Fibroblast of peridontal ligament (primary cell): ENCODE measurements at regions not wholly inside any gene's neighbourhood (a gene's known extent, or its start where the extent isn't known, plus 50 kb on each side); places are given as distances from the start of the nearest gene placed in this dataset.
"Not testable (repeated sequence)": the region's sequence is repeated elsewhere in the genome, so short reads cannot be mapped to it uniquely, and the experiment has no call there.

ENCODE experiments used
- DNase-seq: peaks from one replicate; pipeline ENCODE4 v3.0.0-alpha.2; 2010; ENCODE audit errors: extremely low read depth

DNA sequence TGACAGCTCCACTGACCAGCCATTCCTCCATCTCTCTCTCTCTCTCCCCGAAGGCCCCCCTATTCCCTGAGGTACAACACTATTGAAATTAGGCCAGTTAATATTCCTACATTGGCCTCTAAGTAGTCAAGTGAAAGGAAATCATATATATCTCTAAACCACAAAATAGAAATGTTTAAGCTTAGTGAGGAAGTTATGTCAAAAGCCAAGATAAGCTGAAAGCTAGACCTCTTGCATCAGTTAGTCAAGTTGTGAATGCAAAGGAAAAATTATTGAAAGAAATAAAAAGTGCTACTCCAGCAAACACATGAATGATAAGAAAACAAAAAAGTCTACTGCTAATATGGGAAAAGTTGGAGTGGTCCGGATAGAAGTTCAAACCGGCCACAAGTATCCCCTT is 301.3 kb upstream of the RBMS1 start:
- DNase-seq: no peak

DNA sequence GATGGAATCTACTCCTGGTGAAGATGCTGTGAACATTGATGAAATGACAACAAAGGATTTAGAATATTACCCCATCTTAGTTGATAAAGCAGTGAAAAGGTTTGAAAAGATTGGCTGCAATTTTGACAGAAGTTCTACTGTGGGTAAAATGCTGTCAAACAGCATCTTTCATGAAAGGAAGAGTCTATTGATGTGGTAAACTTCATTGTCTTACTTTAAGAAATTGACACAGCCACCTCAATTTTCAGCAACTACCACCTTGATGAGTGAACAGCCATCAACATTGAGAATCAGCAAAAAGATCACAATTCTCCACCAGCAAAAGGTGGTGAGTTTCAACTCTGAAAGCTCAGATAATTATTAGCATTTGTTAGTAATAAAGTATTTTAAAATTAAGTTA is 310.3 kb upstream of the RBMS1 start:
- DNase-seq: no peak

- DNase-seq: no peak
Measured at GRCh38 chr2:160810406-160810805, 316.8 kb upstream of the RBMS1 start.

DNA sequence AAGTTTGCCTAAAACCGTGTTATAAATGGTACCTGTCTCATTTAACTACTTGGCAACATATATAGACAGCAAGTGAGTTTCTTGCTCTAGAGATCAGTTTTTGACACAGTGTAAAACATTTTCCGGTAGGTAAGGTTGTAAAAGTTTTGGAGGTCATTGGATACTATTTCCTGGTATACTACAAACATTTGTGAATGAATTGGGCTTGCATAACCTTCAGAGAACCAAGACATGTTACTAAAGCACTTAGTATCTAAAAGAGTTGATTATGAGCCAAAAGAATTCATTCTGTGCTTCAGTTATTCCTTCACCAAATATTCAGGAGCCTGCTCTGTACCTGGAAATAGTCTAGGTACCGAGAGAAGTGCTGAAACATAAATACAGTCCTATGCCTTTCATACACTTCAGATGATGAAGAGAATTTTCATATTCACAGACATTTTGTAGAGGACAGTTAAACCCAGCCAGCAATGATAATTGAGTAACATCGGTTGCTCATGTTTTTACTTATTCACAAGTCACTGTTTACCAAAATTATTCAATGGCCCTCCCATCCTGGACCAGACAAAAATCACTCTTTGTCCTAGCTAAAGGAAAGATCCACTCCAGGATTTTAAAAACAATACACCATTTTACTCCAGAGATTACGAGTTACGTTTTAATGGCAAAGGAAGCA is 319.4 kb upstream of the RBMS1 start:
- no peak for DNase-seq

- no peak for DNase-seq
Measured at GRCh38 chr2:160813506-160813858, 319.9 kb upstream of the RBMS1 start.

DNA sequence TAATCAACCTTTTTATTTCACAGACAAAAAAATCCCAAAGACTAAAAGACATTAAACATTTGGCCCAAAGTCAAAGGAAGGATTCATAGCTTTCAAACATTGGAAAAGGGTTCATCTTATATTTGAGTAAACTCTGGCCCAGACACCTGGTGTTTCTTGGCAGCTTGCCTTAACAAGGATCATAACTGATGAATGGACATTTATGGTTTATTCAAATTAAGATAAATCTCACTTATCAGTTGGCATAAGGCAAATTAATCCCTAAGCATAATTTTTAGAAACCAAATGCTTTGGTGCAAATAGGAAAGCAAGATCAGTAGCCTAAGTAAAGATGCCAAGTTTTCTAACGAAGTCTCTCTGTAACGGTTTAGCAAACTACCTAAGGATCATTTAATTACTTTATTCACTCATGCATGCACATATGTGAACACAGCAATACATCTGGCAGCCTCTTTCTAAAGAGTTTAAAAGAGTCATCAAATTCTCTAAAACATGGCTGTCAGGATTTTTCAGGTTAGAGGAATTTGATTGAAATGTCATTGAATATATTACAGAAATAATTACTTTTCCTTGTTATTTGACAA is 323.4 kb upstream of the RBMS1 start:
- DNase-seq: no peak

DNA sequence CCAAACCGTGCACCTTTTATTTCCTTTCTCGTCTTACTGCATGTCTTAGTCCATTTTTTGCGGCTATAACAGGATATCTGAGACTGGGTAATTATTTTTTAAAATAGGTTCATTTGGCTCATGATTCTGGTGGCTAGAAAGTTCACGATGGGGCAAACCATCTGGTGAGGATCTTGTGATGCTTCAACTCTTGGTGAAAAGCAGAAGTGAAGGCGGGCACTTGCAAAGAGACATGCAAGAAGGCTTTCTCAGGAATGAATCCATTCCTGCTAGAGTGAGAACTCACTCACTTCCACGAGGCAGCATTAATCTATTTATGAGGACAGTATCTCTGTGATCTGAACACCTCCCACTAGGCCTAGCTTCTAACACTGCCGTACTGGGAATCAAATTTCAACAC is 327.1 kb upstream of the RBMS1 start:
- DNase-seq: no peak

DNA sequence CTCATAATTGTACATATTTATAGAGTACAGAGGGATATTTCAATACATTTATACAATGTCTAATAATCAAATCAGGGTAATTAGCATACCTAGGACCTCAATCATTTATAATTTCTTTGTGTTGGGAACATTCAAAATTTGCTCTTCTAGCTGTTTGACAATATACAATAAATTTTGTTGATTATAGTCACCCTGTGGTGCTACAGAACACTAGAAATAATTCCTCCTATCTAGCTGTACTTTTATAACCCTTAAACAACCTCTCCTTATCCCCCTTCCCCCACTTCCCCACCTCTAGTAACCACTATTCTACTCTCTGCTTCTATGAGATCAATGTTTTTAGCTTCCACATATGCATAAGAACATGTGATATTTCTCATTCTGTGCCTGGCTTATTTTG is 328.4 kb upstream of the RBMS1 start:
- DNase-seq: no peak

GRCh38 chr2:160825433-160825832 is 331.8 kb upstream of the RBMS1 start:
- no peak for DNase-seq

GRCh38 chr2:160826496-160826895 is 332.9 kb upstream of the RBMS1 start:
- no peak for DNase-seq

DNA sequence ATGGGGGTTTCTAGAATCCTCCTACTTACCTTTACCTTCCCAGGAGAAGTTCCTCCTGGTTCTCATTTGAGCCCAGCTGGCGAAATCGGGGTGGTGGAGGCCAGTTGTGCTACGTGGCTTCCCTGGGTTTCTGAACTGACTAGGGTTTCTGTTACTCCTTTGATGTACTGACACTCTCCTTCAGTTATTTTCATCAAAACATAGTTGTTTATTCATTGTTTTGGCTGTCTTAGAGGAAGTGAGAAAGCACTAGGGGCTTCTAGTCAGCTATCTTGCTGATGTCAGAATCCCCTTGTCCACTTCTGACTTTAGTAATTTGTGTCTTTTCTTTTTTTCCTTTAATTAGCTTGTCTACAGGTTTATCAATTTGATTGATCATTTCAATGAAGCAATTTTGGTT is 332.2 kb upstream of the TANK start:
- DNase-seq: no peak

DNA sequence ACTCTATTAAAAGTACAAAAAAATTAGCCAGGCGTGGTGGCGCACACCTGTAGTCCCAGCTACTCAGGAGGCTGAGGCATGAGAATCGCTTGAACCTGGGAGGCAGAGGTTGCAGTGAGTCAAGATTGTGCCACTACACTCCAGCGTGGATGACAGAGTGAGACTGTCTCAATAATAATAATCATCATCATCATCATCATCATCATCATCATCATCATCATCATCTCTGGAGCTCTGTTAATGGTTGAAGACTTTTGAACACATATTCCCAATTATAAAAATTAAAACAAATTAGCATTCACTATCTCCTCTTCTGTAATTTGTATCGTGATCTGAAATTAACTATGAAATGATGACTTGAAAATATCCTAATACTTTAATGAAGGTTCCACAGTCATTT is 327.8 kb upstream of the TANK start:
- not testable (repeated sequence) for DNase-seq

GRCh38 chr2:160835166-160835565 is 325.1 kb upstream of the TANK start:
- peak; percentile 63 for DNase-seq

DNA sequence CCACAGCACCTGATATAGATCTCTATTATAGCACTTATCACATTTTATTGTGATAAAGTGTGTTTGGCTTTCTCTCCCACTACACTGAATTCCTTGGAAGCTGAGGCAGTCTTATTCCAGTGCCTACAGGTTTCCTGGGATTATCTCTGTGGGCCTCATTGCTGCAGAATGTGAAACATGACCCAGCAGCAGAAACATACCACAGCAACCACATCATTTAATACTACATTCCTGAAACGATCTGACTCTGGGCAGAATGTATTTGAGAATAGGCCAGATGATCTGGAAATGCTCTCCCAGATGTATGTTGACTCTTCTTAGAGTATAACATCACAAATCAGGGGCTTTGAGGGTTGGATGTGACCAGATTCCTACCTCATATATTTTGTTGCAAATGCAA is 323.5 kb upstream of the TANK start:
- DNase-seq: peak; percentile 97

- peak; percentile 46 for DNase-seq
Measured at GRCh38 chr2:160837416-160837815, 322.8 kb upstream of the TANK start.

- no peak for DNase-seq
Measured at GRCh38 chr2:160838147-160838546, 322.1 kb upstream of the TANK start.

- DNase-seq: no peak
Measured at GRCh38 chr2:160838691-160839090, 321.5 kb upstream of the TANK start.

- DNase-seq: no peak
Measured at GRCh38 chr2:160842286-160842685, 317.9 kb upstream of the TANK start.

DNA sequence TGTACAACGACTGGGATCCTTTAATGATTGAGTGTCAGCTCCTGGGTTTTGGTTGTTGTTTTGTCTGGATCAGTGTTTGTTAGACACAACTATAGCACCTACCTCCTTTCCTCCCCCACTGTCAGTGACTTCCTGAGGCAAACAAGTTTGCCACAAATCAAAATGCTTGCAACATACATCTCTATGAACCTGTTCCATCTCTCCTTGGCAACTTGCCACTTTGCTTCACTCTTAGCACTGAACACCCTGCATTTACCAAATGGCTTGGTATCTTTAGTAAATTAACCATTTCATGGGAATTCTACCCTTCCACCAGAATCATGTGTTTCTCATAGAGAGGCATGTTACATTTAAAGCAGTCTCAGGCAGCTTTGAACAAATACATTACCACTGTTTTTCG is 301.1 kb upstream of the TANK start:
- no peak for DNase-seq

DNA sequence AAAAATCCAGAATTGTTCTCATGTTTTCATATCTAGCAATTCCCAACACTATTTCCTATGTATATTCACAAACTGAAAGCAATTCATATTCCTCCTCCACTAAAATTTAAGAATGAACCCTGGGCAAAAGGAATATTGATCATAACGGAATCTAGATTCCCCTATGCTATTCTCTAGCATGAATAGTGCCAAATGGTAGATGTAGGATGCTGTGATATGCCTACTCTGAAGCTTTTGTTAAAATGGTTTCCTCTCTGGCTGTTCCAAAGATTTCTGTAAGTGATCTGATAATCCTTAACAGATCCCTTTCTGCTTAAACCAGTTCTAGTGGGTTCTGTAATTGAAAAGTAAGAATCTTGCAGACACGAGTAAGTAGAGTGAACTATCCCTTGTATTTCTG is 298.0 kb upstream of the TANK start:
- DNase-seq: no peak

DNA sequence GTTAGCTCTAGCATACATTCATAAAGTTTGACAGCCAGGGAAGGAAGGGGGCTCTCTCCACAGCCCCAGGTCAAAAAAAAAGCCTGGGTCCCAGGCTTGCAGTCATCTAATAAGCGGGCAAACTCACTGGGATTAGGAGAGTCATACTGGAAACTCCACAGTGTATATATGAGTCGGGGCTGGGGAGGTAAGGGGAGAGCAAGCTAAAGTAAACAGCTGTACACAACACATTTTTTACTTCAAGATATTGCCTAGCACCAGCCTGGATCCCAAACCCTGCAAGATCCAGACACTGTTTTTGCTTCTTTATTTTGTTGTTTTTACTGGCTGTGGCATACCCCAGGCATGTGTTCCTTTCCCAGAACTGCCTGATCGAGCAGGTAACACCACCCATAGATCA is 291.3 kb upstream of the TANK start:
- peak; percentile 31 for DNase-seq

DNA sequence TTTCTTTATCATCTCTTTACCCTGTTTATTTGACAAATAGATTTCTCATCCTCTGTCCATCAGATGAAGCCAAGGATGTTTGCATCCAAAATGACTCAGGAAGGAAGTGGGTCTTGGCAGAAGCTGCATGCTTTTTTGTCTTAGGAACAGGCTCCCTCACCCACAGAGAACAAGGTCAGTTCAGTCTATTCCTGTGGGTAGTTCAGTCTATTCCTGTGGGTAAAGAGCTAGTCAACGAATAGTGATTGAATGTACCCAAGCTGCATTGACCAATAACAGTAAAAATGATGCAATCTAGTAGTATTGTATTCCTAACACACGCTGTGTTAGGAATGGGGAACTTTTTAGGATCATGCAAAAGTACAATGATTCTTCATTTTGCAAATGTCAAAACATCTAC is 290.8 kb upstream of the TANK start:
- DNase-seq: peak; percentile 97

- peak; percentile 77 for DNase-seq
Measured at GRCh38 chr2:160870729-160871465, 289.3 kb upstream of the TANK start.
